Astrocyte of the hippocampus (primary cell): ENCODE measurements at regions not wholly inside any gene's neighbourhood (a gene's known extent, or its start where the extent isn't known, plus 50 kb on each side); places are given as distances from the start of the nearest gene placed in this dataset.

Source experiments
- DNase-seq: peaks from one replicate; pipeline ENCODE4 v3.0.0; 2011; ENCODE audit warnings: low read depth, low spot score

- no peak for DNase-seq
These were observed 310.7 kb upstream of the MTNR1B start for GRCh38 chr11:92658733-92659132.

- peak; percentile 41 for DNase-seq
These were observed 309.7 kb upstream of the MTNR1B start for GRCh38 chr11:92659793-92660192.

GRCh38 chr11:92662601-92663360, 306.7 kb upstream of the MTNR1B start:
- DNase-seq = no peak

GRCh38 chr11:92663539-92663938, 305.9 kb upstream of the MTNR1B start:
- no peak for DNase-seq

GRCh38 chr11:92667486-92668152, 301.8 kb upstream of the MTNR1B start:
- peak; percentile 17 for DNase-seq

- no peak for DNase-seq
These were observed 299.1 kb upstream of the MTNR1B start for GRCh38 chr11:92670308-92670890.

GRCh38 chr11:92671081-92671480, 298.4 kb upstream of the MTNR1B start:
- no peak for DNase-seq

- no peak for DNase-seq
These were observed 294.1 kb upstream of the MTNR1B start for GRCh38 chr11:92675303-92675702.

GRCh38 chr11:92675810-92676209, 293.6 kb upstream of the MTNR1B start:
- no peak for DNase-seq

- no peak for DNase-seq
These were observed 291.3 kb upstream of the MTNR1B start for GRCh38 chr11:92678008-92678611.

- no peak for DNase-seq
These were observed 287.9 kb upstream of the MTNR1B start for GRCh38 chr11:92681586-92681985.

- no peak for DNase-seq
These were observed 287.3 kb upstream of the MTNR1B start for GRCh38 chr11:92682136-92682535.

- DNase-seq = peak; percentile 55
These were observed 286.5 kb upstream of the MTNR1B start for GRCh38 chr11:92682952-92683351.

- no peak for DNase-seq
These were observed 284.4 kb upstream of the MTNR1B start for GRCh38 chr11:92685049-92685448.

- DNase-seq = no peak
These were observed 281.7 kb upstream of the MTNR1B start for GRCh38 chr11:92687724-92688123.

GRCh38 chr11:92688416-92688815, 281.0 kb upstream of the MTNR1B start:
- DNase-seq = no peak

GRCh38 chr11:92692826-92693546, 276.5 kb upstream of the MTNR1B start:
- no peak for DNase-seq

GRCh38 chr11:92696076-92696475, 273.4 kb upstream of the MTNR1B start:
- no peak for DNase-seq

GRCh38 chr11:92697461-92698312, 271.8 kb upstream of the MTNR1B start:
- no peak for DNase-seq

GRCh38 chr11:92698742-92699141, 270.7 kb upstream of the MTNR1B start:
- no peak for DNase-seq
